Ishikawa (cell line): ENCODE measurements at regions not wholly inside any gene's neighbourhood (a gene's known extent, or its start where the extent isn't known, plus 50 kb on each side); places are given as distances from the start of the nearest gene placed in this dataset.

ENCODE experiments used
- RAD21 ChIP-seq: IDR thresholded peaks from 2 replicates; pipeline ENCODE4 v1.6.1; 2012; ENCODE audit warnings: low read depth
- YY1 ChIP-seq: IDR thresholded peaks from 2 replicates; pipeline ENCODE4 v1.6.1; 2012; ENCODE audit warnings: low read depth

- TF ChIP-seq RAD21 = no peak
- TF ChIP-seq YY1 = no peak
These were observed 51.9 kb upstream of the OTOL1 start for GRCh38 chr3:161444694-161445077.
